GM12878 (cell line): ENCODE measurements at regions not wholly inside any gene's neighbourhood (a gene's known extent, or its start where the extent isn't known, plus 50 kb on each side); places are given as distances from the start of the nearest gene placed in this dataset.

Source experiments
- ATAC-seq: fragments of 200-7000 bp; cut with Tn5 transposase; 3 replicates; pipeline ENCODE4 v1.9.1; 2020; ENCODE audit warnings: mild to moderate bottlenecking, moderate library complexity
- BruUV-seq: library from RNA; stranded (reverse); fragments of 400-500 nt; replicated peaks from 2 replicates; lab custom pipeline; 2021; lab: Mats Ljungman, UMichigan
- CTCF ChIA-PET: fragments of 300-600 bp; sonication (Branson Sonifier 250); formaldehyde crosslinking; extraction: SDS; loops from one replicate; lab custom pipeline; 2021; ENCODE audit warnings: inconsistent platforms; lab: Yijun Ruan, JAX
- POLR2A ChIA-PET: fragments of 350-600 bp; formaldehyde crosslinking; extraction: SDS; loops from one replicate; lab custom pipeline; 2021; ENCODE audit warnings: inconsistent platforms; lab: Charles Lee
- RAD21 ChIA-PET: fragments of 300-600 bp; sonication (Branson Sonifier 250); formaldehyde crosslinking; loops from one replicate; lab custom pipeline; 2023; ENCODE audit warnings: antibody characterized with exemption; ENCODE audit not compliant: unreplicated experiment; lab: Charles Lee
- SMC1A ChIA-PET: fragments of 300-600 bp; sonication (Branson Sonifier 250); formaldehyde crosslinking; loops from one replicate; lab custom pipeline; 2023; ENCODE audit not compliant: unreplicated experiment, uncharacterized antibody; lab: Charles Lee
- DNase-seq: peaks from one replicate; pipeline ENCODE4 v3.0.0-alpha.2; 2011; ENCODE audit warnings: low read depth, low spot score
- FAIRE-seq: peaks from 3 replicates; lab custom pipeline; 2011; peaks lifted over from hg19 to GRCh38; lab: Jason Lieb, UNC
- H2AFZ ChIP-seq: 2 replicates; pipeline ENCODE4 v1.6.0; 2011; ENCODE audit warnings: low read depth, low read length, control low read depth; ENCODE audit not compliant: control insufficient read depth
- H3K27ac ChIP-seq: 2 replicates; pipeline ENCODE4 v1.5.1; 2011; ENCODE audit warnings: control low read depth; ENCODE audit not compliant: control insufficient read depth, insufficient read depth
- H3K27me3 ChIP-seq, 2 experiments: replicated peaks in 1 of 2; 2 replicates each; pipeline versions ENCODE4 v1.6.0 to v1.6.1; 2011; ENCODE audit warnings: low read length in 1 of 2; ENCODE audit not compliant: control insufficient read depth in 2 of 2, insufficient read depth in 2 of 2
- H3K36me3 ChIP-seq, 2 experiments: 2 replicates each; pipeline ENCODE4 v1.5.1; 2011; ENCODE audit warnings: low read length in 1 of 2; ENCODE audit not compliant: control insufficient read depth in 2 of 2, insufficient read depth in 2 of 2
- H3K4me1 ChIP-seq: 2 replicates; pipeline ENCODE4 v1.6.1; 2011; ENCODE audit warnings: mild to moderate bottlenecking, low read length, moderate library complexity, mixed read lengths; ENCODE audit not compliant: control insufficient read depth, insufficient read depth
- H3K4me2 ChIP-seq: 2 replicates; pipeline ENCODE4 v1.6.0; 2011; ENCODE audit warnings: control low read depth; ENCODE audit not compliant: control insufficient read depth, insufficient read depth
- H3K4me3 ChIP-seq: fragments of 200-600 bp; sonication (generic); 2 replicates; pipeline ENCODE4 v1.5.1; 2016
- H3K79me2 ChIP-seq: 2 replicates; pipeline ENCODE4 v1.6.0; 2011; ENCODE audit warnings: low read length; ENCODE audit not compliant: control insufficient read depth, insufficient read depth
- H3K9ac ChIP-seq: 2 replicates; pipeline ENCODE4 v1.8.0; 2011; ENCODE audit warnings: low read length, control low read depth, mixed read lengths; ENCODE audit not compliant: control insufficient read depth, insufficient read depth
- H3K9me3 ChIP-seq: replicated peaks from 3 replicates; pipeline ENCODE4 v1.5.1; 2011; ENCODE audit warnings: mild to moderate bottlenecking, low read length; ENCODE audit not compliant: control insufficient read depth, insufficient read depth
- H4K20me1 ChIP-seq: 2 replicates; pipeline ENCODE4 v1.6.0; 2011; ENCODE audit not compliant: control insufficient read depth, insufficient read depth
- ELK1 ChIP-seq: IDR thresholded peaks from 2 replicates; pipeline ENCODE4 v1.6.1; 2012; ENCODE audit warnings: low read depth, low read length, improper control_type of control experiment
- FOS ChIP-seq: IDR thresholded peaks from 3 replicates; pipeline ENCODE4 v1.6.1; 2011; ENCODE audit warnings: borderline replicate concordance; ENCODE audit not compliant: insufficient read length; ENCODE audit errors: extremely low read depth
- NR2C1 ChIP-seq: fragments of 450-650 bp; IDR thresholded peaks from 2 replicates; pipeline ENCODE4 v1.6.1; 2017; ENCODE audit warnings: antibody characterized with exemption, mild to moderate bottlenecking, moderate library complexity
- PAX8 ChIP-seq: fragments of 450-650 bp; IDR thresholded peaks from 2 replicates; pipeline ENCODE4 v1.6.1; 2017; ENCODE audit warnings: mild to moderate bottlenecking, moderate library complexity
- RELB ChIP-seq: fragments of 450-650 bp; IDR thresholded peaks from 2 replicates; pipeline ENCODE4 v1.6.1; 2017; ENCODE audit warnings: low read depth, mild to moderate bottlenecking, moderate library complexity
- SRF ChIP-seq, 2 experiments: IDR thresholded peaks; 2 replicates each; pipeline ENCODE4 v1.6.1; 2011; ENCODE audit warnings: low read depth in 2 of 2, low read length in 2 of 2, mild to moderate bottlenecking in 1 of 2, moderate library complexity in 1 of 2
- WGBS: methylation state at CpG from one replicate; pipeline ENCODE4 v1.1.6; 2016; ENCODE audit warnings: low lambda C conversion rate; ENCODE audit not compliant: insufficient replicate concordance, insufficient coverage; ENCODE audit errors: missing lambda C conversion rate; 5-methylcytosine and 5-hydroxymethylcytosine counted together
- in situ Hi-C: fragments of 300-500 bp; cut with MboI; formaldehyde crosslinking; loops from 9 replicates; pipeline ENCODE4 v1.14.3; 2018; ENCODE audit warnings: mixed read lengths
- intact Hi-C: fragments of 100-400 bp; cut with micrococcal nuclease; formaldehyde crosslinking; loops from one replicate; pipeline ENCODE4 v1.14.2; 2022; ENCODE audit not compliant: unreplicated experiment
- TF ChIP-seq, protein P1 (sequence below): fragments of 450-650 bp; IDR thresholded peaks from 2 replicates; pipeline ENCODE4 v1.6.1; 2016; ENCODE audit warnings: mild to moderate bottlenecking

GRCh38 chr2:188096910-188097309, 194.8 kb upstream of the GULP1 start:
- no peaks in the 10 kb centered on the region for H3K36me3 ChIP-seq
- no peak overlapping the region for H3K27ac ChIP-seq
- DNase-seq (no peak), FAIRE-seq (no peak), ATAC-seq (no peak)
- H4K20me1 ChIP-seq: no peaks in the 10 kb centered on the region
- 2% methylated on average over 3 of the region's 3 CpGs for WGBS
- BruUV-seq: no TSS peak
- no peaks in the 10 kb centered on the region for H3K27me3 ChIP-seq
- CTCF ChIA-PET: no interaction called here
- in situ Hi-C loops: no loop called here
- no peaks in the 10 kb centered on the region for H3K79me2 ChIP-seq
- no peak for TF ChIP-seq PAX8
- TF ChIP-seq NR2C1: no peak
- TF ChIP-seq SRF (IDR thresholded peaks at IDR 0.05; ENCODE audit: low read depth in 2 of 2, low read length in 2 of 2): no peak
- TF ChIP-seq ELK1: no peak
- TF ChIP-seq, protein P1, sequence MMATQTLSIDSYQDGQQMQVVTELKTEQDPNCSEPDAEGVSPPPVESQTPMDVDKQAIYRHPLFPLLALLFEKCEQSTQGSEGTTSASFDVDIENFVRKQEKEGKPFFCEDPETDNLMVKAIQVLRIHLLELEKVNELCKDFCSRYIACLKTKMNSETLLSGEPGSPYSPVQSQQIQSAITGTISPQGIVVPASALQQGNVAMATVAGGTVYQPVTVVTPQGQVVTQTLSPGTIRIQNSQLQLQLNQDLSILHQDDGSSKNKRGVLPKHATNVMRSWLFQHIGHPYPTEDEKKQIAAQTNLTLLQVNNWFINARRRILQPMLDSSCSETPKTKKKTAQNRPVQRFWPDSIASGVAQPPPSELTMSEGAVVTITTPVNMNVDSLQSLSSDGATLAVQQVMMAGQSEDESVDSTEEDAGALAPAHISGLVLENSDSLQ: no peak
- no peak for TF ChIP-seq FOS
- TF ChIP-seq RELB: no peak
- H3K9me3 ChIP-seq: no peaks in the 10 kb centered on the region
- intact Hi-C loops: no loop called here
- H3K4me3 ChIP-seq: no peak overlapping the region
- POLR2A ChIA-PET: no interaction called here
- H3K4me1 ChIP-seq: no peaks in the 10 kb centered on the region
- H3K4me2 ChIP-seq: no peak overlapping the region
- no peak overlapping the region for H3K9ac ChIP-seq
- H2AFZ ChIP-seq: no peak overlapping the region
- SMC1A ChIA-PET: no interaction called here
- RAD21 ChIA-PET: no interaction called here
